ENCODE measurements at regions not wholly inside any gene's neighbourhood (a gene's known extent, or its start where the extent isn't known, plus 50 kb on each side); places are given as distances from the start of the nearest gene placed in this dataset.

DNA sequence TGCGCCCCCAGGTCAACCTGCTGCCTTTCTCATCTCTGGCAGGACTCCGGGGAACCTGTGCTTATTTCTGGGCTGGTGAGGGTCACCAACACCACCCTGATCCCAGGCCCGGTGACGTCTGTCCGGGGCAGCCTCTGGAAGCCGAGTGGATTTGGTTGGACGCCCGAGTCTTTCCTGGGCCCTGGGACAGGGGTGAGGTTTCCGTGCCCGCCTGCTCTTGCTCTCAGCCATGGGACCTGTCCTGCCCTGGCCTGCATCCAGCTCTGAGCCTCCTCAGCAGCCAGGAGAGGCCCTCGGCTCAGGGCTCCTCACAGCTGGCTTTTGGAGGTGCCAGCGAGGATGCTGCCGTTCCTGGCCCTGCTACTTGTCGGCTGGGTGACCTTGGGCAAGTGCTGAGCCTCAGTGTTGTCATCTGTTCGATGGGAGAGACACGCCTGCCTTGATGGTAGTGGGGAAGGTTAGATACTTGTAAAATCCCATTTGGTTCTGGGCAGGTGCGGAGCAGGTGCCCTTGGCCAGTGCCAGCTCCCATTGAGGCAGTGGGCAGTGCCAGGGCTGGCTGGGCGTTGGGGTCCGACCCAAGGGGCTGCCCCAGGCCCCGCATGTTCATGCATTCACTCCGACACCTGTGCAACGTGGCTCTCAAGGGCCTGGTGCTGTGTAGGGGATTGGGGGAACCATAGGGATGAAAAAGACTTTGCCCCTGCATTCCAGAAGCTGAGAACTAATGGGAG, 58.9 kb upstream of the THY1 start:
- Histone ChIP-seq H3K9me3 (ENCODE audit: control insufficient read depth in 2 of 2, low read length in 2 of 2) (no peaks in the 10 kb centered on the region), H3K36me3 (ENCODE audit: control insufficient read depth in 2 of 2, insufficient read depth in 2 of 2, low read length in 2 of 2) (no peaks in the 10 kb centered on the region), H3K4me1 (ENCODE audit: control insufficient read depth, insufficient read depth, low read length) (peaks cover 5% of the 10 kb centered on the region), H3K27ac (ENCODE audit: low read length) (no peak overlapping the region), H3K4me3 (ENCODE audit: low read length in 2 of 2) (peak overlapping the region in 1 of 2 donors; percentile 40), H3K9ac (ENCODE audit: low read length in 2 of 2) (no peak overlapping the region), H3K27me3 (ENCODE audit: control insufficient read depth in 1 of 2, insufficient read depth in 2 of 2, low read length in 2 of 2) (no peaks in the 10 kb centered on the region)

DNA sequence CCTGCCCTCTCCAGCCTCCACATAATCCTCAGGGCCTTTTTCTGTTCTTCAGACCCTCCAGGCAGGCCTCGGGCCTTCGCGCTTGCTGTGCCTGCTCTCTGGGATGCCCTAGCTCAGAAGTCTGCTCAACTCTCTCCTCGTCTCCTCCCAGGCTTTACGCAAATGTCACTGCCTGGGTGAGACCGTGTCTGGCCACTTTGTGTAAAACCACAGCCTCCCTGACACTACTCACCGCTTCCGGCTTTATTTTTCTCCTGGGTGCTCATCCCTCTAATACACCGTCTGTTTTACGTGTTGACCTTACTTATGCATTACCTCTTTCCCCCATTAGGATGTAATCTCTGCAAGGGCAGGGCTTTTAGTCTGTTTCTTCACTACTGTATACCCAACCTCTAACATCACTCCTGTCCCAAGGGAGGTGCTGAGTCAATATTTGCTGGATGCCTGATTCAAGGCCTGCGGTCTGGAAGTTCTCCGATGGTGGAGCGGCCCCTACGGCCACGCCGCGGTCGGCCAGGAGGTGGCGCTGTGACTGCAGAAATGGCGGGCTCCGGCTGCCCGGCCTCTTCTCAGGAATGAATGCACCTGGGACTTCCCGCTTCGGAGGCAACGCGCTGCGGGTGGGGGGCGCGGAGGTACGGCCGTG, 58.2 kb upstream of the THY1 start:
- Histone ChIP-seq H3K9ac (ENCODE audit: low read length in 2 of 2) (peak overlapping the region in 1 of 2 donors; percentile 29), H3K36me3 (ENCODE audit: control insufficient read depth in 2 of 2, insufficient read depth in 2 of 2, low read length in 2 of 2) (no peaks in the 10 kb centered on the region), H3K9me3 (ENCODE audit: control insufficient read depth in 2 of 2, low read length in 2 of 2) (no peaks in the 10 kb centered on the region), H3K4me3 (ENCODE audit: low read length in 2 of 2) (peak overlapping the region in 1 of 2 donors; percentile 40), H3K4me1 (ENCODE audit: control insufficient read depth, insufficient read depth, low read length) (peaks cover 5% of the 10 kb centered on the region), H3K27me3 (ENCODE audit: control insufficient read depth in 1 of 2, insufficient read depth in 2 of 2, low read length in 2 of 2) (no peaks in the 10 kb centered on the region), H3K27ac (ENCODE audit: low read length) (no peak overlapping the region)

DNA sequence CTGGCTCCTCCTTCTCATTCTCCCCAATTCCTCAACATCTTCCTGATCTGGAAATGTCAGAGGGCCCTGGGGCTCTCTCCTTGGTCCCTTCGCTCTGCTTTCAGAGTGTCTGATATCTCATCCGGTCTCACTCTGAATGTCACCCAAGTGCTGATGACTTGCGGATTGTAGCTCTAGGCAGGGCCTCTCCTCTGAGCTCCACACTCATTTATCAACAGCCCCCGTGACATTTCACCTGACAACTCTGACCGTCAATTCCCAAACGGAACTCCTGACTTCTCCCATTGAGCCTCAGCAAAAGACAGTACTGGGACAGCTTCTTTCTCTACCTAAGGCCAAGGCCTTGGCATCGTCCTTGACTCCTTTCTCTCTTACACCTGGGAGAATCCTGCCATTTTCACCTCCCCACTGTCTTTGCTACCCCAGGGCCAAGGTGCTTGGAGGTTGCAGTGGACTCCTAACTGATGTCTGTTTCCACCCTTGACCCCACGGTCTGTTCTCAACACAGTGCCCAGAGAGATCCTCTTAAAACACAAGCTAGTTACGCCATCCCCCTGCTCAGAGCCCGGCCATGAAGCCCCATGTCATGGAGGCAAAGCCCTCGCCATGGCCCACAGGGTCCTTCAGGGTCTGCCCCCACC, 57.5 kb upstream of the THY1 start:
- Histone ChIP-seq H3K9me3 (ENCODE audit: control insufficient read depth in 2 of 2, low read length in 2 of 2) (no peaks in the 10 kb centered on the region), H3K4me3 (ENCODE audit: low read length in 2 of 2) (no peak overlapping the region), H3K36me3 (ENCODE audit: control insufficient read depth in 2 of 2, insufficient read depth in 2 of 2, low read length in 2 of 2) (no peaks in the 10 kb centered on the region), H3K4me1 (ENCODE audit: control insufficient read depth, insufficient read depth, low read length) (peaks cover 5% of the 10 kb centered on the region), H3K27me3 (ENCODE audit: control insufficient read depth in 1 of 2, insufficient read depth in 2 of 2, low read length in 2 of 2) (no peaks in the 10 kb centered on the region), H3K27ac (ENCODE audit: low read length) (no peak overlapping the region), H3K9ac (ENCODE audit: low read length in 2 of 2) (no peak overlapping the region)

DNA sequence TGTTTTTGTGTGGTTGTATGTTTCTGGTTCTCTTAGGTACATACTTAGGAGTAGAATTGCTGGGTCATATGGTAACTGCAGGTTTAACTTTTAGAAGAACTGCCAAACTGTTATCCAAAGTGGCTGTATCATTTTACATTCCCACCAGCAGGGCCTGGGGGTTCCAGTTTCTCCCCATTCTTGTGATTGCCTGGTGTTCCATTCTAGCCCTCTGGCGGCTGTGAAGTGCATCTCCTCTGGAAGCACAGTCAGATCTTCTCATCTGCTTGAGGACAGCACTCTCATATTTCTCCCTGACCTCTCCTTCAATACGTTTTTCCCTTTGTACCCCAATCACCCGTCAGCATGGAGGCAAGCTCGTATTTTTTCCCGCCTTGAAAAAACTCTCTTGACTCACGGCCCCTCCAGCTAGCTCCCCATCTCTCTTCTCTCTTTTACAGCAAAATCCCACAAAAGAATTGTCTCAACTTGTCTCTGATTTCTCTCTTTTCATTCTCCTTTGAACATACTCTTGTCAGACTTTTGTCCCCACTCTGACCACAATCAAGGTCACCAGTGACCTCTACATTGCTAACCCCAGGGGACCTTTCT, 56.8 kb upstream of the THY1 start:
- Histone ChIP-seq H3K27me3 (ENCODE audit: control insufficient read depth in 1 of 2, insufficient read depth in 2 of 2, low read length in 2 of 2) (no peaks in the 10 kb centered on the region), H3K27ac (ENCODE audit: low read length) (no peak overlapping the region), H3K9ac (ENCODE audit: low read length in 2 of 2) (no peak overlapping the region), H3K4me3 (ENCODE audit: low read length in 2 of 2) (no peak overlapping the region), H3K9me3 (ENCODE audit: control insufficient read depth in 2 of 2, low read length in 2 of 2) (no peaks in the 10 kb centered on the region), H3K4me1 (ENCODE audit: control insufficient read depth, insufficient read depth, low read length) (peaks cover 8% of the 10 kb centered on the region), H3K36me3 (ENCODE audit: control insufficient read depth in 2 of 2, insufficient read depth in 2 of 2, low read length in 2 of 2) (no peaks in the 10 kb centered on the region)

DNA sequence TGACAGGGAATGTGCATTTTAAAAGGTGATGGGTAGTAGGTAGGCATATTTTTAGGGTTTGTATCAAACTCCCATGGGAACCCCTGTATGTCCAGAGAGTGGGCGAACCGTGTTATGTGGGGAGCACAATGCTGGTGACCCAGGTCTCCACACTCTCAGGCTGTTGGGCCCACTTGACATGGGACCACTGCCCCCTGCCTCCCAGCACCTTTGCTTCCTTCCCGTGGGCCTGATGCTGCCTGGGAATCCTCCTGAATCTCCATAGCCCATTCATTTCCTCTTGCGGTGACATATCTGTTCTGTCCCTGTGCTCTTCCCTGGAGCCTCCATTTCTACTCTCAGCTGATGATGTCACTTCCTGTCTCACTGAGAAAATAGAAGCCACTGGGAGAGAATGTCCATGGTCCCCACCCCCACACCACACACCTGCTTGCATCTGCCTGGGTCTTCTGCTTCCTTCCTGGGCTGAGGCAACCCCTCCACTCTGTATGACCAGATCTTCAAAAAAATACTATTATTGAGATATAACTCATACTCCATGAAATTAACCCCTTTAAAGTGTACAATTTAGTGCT, 55.8 kb upstream of the THY1 start:
- Histone ChIP-seq H3K9me3 (ENCODE audit: control insufficient read depth in 2 of 2, low read length in 2 of 2) (no peaks in the 10 kb centered on the region), H3K4me1 (ENCODE audit: control insufficient read depth, insufficient read depth, low read length) (peaks cover 15% of the 10 kb centered on the region), H3K9ac (ENCODE audit: low read length in 2 of 2) (no peak overlapping the region), H3K27ac (ENCODE audit: low read length) (no peak overlapping the region), H3K27me3 (ENCODE audit: control insufficient read depth in 1 of 2, insufficient read depth in 2 of 2, low read length in 2 of 2) (no peaks in the 10 kb centered on the region), H3K4me3 (ENCODE audit: low read length in 2 of 2) (no peak overlapping the region), H3K36me3 (ENCODE audit: control insufficient read depth in 2 of 2, insufficient read depth in 2 of 2, low read length in 2 of 2) (no peaks in the 10 kb centered on the region)

DNA sequence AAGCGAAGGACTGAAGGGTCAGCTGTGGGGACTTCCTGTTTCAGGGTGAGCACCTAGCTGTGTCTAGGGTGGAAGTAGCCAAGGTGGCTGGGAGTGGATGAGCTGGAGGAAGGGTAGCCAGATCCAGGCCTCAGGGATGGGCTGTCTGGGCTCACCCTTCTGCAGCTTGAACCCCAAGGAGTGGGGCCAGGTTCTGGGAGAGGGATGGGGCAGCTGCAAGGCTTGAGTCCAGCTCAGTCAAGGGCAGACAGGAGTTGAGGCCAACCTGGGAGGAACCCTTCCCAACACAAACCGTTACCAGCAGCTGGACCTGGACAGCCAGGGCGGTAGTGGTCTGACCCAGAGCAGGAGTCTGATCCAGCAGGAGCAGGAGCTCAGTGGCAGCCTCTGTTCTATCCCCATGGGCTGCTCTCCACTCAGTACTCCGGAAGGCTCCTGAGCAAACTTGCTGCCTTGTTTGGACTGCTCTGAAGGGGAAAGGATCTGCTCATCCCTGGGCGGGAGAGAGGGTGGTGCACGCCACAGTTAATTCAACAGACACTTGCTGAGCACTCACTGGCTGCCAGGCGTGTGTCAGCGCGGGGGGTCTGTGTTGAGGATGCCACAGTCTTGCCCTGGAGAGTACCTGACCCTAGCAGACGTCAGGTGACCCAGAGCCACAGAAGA, 53.8 kb upstream of the THY1 start:
- no peak overlapping the region for H3K27ac ChIP-seq (ENCODE audit: low read length)
- H3K9me3 ChIP-seq (ENCODE audit: control insufficient read depth in 2 of 2, low read length in 2 of 2), result no peaks in the 10 kb centered on the region
- no peaks in the 10 kb centered on the region for H3K27me3 ChIP-seq (ENCODE audit: control insufficient read depth in 1 of 2, insufficient read depth in 2 of 2, low read length in 2 of 2)
- no peak overlapping the region for H3K4me3 ChIP-seq (ENCODE audit: low read length in 2 of 2)
- H3K4me1 ChIP-seq (ENCODE audit: control insufficient read depth, insufficient read depth, low read length), result peaks cover 15% of the 10 kb centered on the region
- H3K9ac ChIP-seq (ENCODE audit: low read length in 2 of 2), result no peak overlapping the region
- no peaks in the 10 kb centered on the region for H3K36me3 ChIP-seq (ENCODE audit: control insufficient read depth in 2 of 2, insufficient read depth in 2 of 2, low read length in 2 of 2)

DNA sequence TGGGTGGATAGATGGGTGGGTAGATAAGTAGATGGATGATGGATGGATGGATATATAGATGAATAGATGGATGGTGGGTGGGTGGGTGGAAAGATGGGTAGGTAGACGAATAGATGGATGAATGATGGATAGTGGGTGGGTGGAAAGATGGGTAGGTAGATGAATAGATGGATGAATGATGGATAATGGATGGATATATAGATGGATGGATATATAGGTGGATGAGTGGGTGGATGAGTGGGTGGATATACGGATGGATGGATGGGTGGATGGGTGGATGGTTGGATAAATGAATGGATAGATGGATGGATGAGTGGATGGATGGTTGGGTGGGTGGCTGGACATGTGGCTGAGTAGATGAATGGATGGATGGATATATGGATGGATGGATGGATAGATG, 53.1 kb upstream of the THY1 start:
- Histone ChIP-seq H3K9ac (ENCODE audit: low read length in 2 of 2) (no peak overlapping the region), H3K4me3 (ENCODE audit: low read length in 2 of 2) (no peak overlapping the region), H3K36me3 (ENCODE audit: control insufficient read depth in 2 of 2, insufficient read depth in 2 of 2, low read length in 2 of 2) (no peaks in the 10 kb centered on the region), H3K4me1 (ENCODE audit: control insufficient read depth, insufficient read depth, low read length) (peaks cover 14% of the 10 kb centered on the region), H3K27ac (ENCODE audit: low read length) (no peak overlapping the region), H3K27me3 (ENCODE audit: control insufficient read depth in 1 of 2, insufficient read depth in 2 of 2, low read length in 2 of 2) (no peaks in the 10 kb centered on the region), H3K9me3 (ENCODE audit: control insufficient read depth in 2 of 2, low read length in 2 of 2) (no peaks in the 10 kb centered on the region)

DNA sequence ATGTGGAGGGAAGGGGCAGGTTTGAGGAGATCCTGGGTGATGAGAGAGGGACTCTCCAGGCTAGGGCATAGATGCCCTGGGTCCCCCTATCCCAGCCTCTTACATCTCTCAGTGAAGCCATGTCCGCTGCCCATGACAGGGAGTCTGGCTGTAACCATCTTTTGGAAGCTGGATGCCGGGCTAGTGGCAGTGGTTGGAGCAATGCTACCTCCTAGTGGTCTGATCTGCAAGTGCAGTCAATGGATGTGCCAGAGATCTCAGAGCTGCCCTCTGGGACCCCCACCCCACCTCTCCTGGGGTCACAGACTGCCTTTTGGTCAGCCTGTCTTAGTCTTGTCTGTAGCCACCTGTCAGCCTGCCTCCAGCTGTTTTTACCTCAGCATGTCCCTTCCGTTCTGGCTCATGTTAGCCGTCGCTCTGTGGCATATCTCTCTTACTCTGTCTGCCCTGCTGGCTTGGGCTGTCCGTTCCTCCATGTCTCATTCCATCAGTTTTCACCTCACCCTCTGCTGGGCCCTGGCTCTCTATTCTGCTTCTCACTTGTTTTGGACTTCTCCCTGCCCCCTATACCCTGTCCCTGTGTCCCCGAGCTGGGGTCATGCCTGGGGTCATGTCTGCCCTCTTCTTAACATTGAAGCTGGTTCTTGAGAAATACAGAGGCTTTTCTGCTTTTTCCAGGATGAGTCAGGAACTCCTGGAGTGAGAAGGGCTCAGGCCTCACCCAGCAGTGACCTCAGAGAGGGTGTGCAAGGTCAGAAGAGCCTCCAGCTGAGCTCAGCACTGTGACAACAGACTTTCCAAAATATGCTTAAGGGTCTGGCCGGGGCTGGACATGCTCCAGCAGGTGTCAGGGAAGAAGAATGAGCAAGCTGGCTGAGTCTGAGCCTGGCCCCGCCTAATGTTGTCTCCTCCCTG, 52.0 kb upstream of the THY1 start:
- Histone ChIP-seq H3K36me3 (ENCODE audit: control insufficient read depth in 2 of 2, insufficient read depth in 2 of 2, low read length in 2 of 2) (no peaks in the 10 kb centered on the region), H3K4me3 (ENCODE audit: low read length in 2 of 2) (no peak overlapping the region), H3K4me1 (ENCODE audit: control insufficient read depth, insufficient read depth, low read length) (peaks cover 18% of the 10 kb centered on the region), H3K27me3 (ENCODE audit: control insufficient read depth in 1 of 2, insufficient read depth in 2 of 2, low read length in 2 of 2) (no peaks in the 10 kb centered on the region), H3K9me3 (ENCODE audit: control insufficient read depth in 2 of 2, low read length in 2 of 2) (no peaks in the 10 kb centered on the region), H3K27ac (ENCODE audit: low read length) (peak overlapping the region; percentile 2), H3K9ac (ENCODE audit: low read length in 2 of 2) (peak overlapping the region in 1 of 2 donors; percentile 29)

DNA sequence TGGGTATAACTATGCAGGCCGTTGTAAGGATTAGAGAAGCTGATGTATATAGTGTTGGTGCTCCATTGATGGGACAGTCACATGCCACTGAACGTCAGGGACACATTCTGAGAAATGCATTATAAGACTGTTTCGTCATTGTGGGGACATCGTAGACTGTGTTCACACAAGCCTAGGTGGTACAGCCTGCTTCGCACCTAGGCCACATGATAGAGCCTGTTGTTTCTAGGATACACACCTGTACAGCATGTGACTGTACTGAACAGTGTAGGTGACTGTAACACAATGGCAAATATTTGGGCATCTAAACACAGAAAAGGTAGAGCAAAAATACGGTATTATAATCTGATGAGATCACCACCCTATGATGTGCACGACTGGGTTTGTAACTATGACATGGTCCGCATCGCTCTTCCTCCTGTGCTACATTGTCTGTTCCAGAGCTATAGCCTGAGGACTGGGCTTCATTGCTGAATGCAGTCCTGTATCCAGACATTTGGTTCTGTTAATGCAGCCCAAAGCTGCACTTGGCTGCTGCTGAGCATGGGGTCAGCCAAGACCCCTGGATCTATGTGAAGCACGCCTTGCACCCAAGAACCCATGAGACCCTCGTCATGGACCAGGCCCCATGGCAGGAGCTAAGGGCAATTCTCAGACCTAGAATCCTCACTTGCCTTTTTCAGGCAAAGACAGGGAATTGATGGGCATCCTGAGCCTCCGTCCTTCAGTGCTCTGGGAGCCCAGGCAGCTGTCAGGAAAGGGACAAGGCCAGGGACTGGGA, 51.1 kb upstream of the THY1 start:
- Histone ChIP-seq H3K27ac (ENCODE audit: low read length) (peak overlapping the region; percentile 2), H3K27me3 (ENCODE audit: control insufficient read depth in 1 of 2, insufficient read depth in 2 of 2, low read length in 2 of 2) (no peaks in the 10 kb centered on the region), H3K4me3 (ENCODE audit: low read length in 2 of 2) (no peak overlapping the region), H3K9ac (ENCODE audit: low read length in 2 of 2) (peak overlapping the region in 1 of 2 donors; percentile 29), H3K36me3 (ENCODE audit: control insufficient read depth in 2 of 2, insufficient read depth in 2 of 2, low read length in 2 of 2) (no peaks in the 10 kb centered on the region), H3K9me3 (ENCODE audit: control insufficient read depth in 2 of 2, low read length in 2 of 2) (no peaks in the 10 kb centered on the region), H3K4me1 (ENCODE audit: control insufficient read depth, insufficient read depth, low read length) (peaks cover 18% of the 10 kb centered on the region)
